ENCODE measurements at regions not wholly inside any gene's neighbourhood (a gene's known extent, or its start where the extent isn't known, plus 50 kb on each side); places are given as distances from the start of the nearest gene placed in this dataset.

- Histone ChIP-seq H3K9me3 (no peaks in the 10 kb centered on the region), H3K27ac (no peak overlapping the region), H3K4me1 (no peaks in the 10 kb centered on the region), H3K27me3 (ENCODE audit: low read depth) (peaks cover 6% of the 10 kb centered on the region), H3K36me3 (no peaks in the 10 kb centered on the region), H3K4me3 (no peak overlapping the region)
- no peak for TF ChIP-seq CTCF (IDR thresholded peaks at IDR 0.05)
- DNase-seq (no peak), ATAC-seq (no peak)
- intact Hi-C loops (cut with DNase I): no loop called here
Observed at GRCh38 chr13:26909477-26909876, 148.9 kb upstream of the GPR12 start.

- Histone ChIP-seq H3K9me3 (no peaks in the 10 kb centered on the region), H3K36me3 (no peaks in the 10 kb centered on the region), H3K4me1 (no peaks in the 10 kb centered on the region), H3K27me3 (ENCODE audit: low read depth) (peaks cover 6% of the 10 kb centered on the region), H3K27ac (no peak overlapping the region), H3K4me3 (no peak overlapping the region)
- TF ChIP-seq CTCF (IDR thresholded peaks at IDR 0.05): no peak
- intact Hi-C loops (cut with DNase I): no loop called here
- DNase-seq (no peak), ATAC-seq (no peak)
Observed at GRCh38 chr13:26908126-26908525, 147.5 kb upstream of the GPR12 start.

- ATAC-seq (no peak), DNase-seq (no peak)
- intact Hi-C loops (cut with DNase I): no loop called here
- Histone ChIP-seq H3K36me3 (no peaks in the 10 kb centered on the region), H3K4me1 (no peaks in the 10 kb centered on the region), H3K27ac (no peak overlapping the region), H3K27me3 (ENCODE audit: low read depth) (peaks cover 21% of the 10 kb centered on the region), H3K9me3 (no peaks in the 10 kb centered on the region), H3K4me3 (no peak overlapping the region)
- TF ChIP-seq CTCF (IDR thresholded peaks at IDR 0.05): no peak
Observed at GRCh38 chr13:26899202-26899601, 138.6 kb upstream of the GPR12 start.

GRCh38 chr13:26897706-26898550 lies 137.3 kb upstream of the GPR12 start:
- no peak overlapping the region for H3K27ac ChIP-seq
- H3K27me3 ChIP-seq (ENCODE audit: low read depth): peaks cover 21% of the 10 kb centered on the region
- DNase-seq (no peak), ATAC-seq (no peak)
- no peaks in the 10 kb centered on the region for H3K36me3 ChIP-seq
- H3K4me3 ChIP-seq: no peak overlapping the region
- H3K4me1 ChIP-seq: no peaks in the 10 kb centered on the region
- intact Hi-C loops (cut with DNase I): no loop called here
- no peaks in the 10 kb centered on the region for H3K9me3 ChIP-seq
- no peak for TF ChIP-seq CTCF (IDR thresholded peaks at IDR 0.05)

GRCh38 chr13:26896986-26897668 lies 136.5 kb upstream of the GPR12 start:
- H3K9me3 ChIP-seq: no peaks in the 10 kb centered on the region
- H3K36me3 ChIP-seq: no peaks in the 10 kb centered on the region
- DNase-seq (no peak), ATAC-seq (no peak)
- H3K27ac ChIP-seq: no peak overlapping the region
- no peak overlapping the region for H3K4me3 ChIP-seq
- H3K4me1 ChIP-seq: no peaks in the 10 kb centered on the region
- H3K27me3 ChIP-seq (ENCODE audit: low read depth): peaks cover 21% of the 10 kb centered on the region
- TF ChIP-seq CTCF (IDR thresholded peaks at IDR 0.05): no peak
- intact Hi-C loops (cut with DNase I): no loop called here

Data from lower lobe of right lung (tissue), 2 donors.